ENCODE measurements at regions not wholly inside any gene's neighbourhood (a gene's known extent, or its start where the extent isn't known, plus 50 kb on each side); places are given as distances from the start of the nearest gene placed in this dataset.

DNA sequence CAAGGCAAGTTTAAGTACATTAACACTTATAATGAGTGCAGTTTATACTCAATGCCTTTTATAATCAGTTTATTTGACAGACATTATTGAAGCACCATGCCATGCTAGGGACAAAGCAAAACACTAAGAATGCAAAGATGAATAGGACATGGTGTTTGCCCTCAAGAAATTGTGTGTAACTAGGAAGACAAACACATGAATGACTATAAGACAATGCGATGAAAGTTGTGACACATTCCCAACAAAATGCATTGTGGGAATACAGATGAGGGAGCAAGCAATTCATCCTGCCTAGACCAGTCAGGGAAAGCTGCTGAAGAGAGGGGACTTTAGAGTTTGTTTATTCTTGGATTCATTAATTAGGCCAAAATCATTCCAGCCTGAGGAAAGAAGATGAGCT is 133.8 kb upstream of the TRPC6 start:
- no peak for TF ChIP-seq EZH2phosphoT487 (IDR thresholded peaks at IDR 0.05; ENCODE audit: unreplicated experiment)
- no peak for TF ChIP-seq POLR2AphosphoS5 (IDR thresholded peaks at IDR 0.05; ENCODE audit: low read depth)
- no peak for TF ChIP-seq CTCF (conservative IDR thresholded peaks at IDR 0.05; ENCODE audit: low read depth in 2 of 2)
- TF ChIP-seq EZH2 (IDR thresholded peaks at IDR 0.05; ENCODE audit: low read depth, unreplicated experiment): no peak
- TF ChIP-seq REST (IDR thresholded peaks at IDR 0.05; ENCODE audit: unreplicated experiment): no peak
